DMS 273 (cell line): ENCODE measurements at regions not wholly inside any gene's neighbourhood (a gene's known extent, or its start where the extent isn't known, plus 50 kb on each side); places are given as distances from the start of the nearest gene placed in this dataset.

ENCODE experiments used
- DNase-seq: peaks from one replicate; lab custom pipeline; 2025; ENCODE audit not compliant: unreplicated experiment; lab: John Stamatoyannopoulos, UW

GRCh38 chr12:107318806-107319532, 225.6 kb upstream of the CRY1 start:
- DNase-seq: peak; percentile 64

GRCh38 chr12:107319533-107320032, 226.2 kb upstream of the CRY1 start:
- peak; percentile 68 for DNase-seq

- DNase-seq: peak; percentile 83
Observed at GRCh38 chr12:107320033-107320928, 226.9 kb upstream of the CRY1 start.

GRCh38 chr12:107320929-107321631, 227.7 kb upstream of the CRY1 start:
- DNase-seq: peak; percentile 60

- DNase-seq: no peak
Observed at GRCh38 chr12:107322063-107322462, 228.7 kb upstream of the CRY1 start.

GRCh38 chr12:107325075-107325608, 231.8 kb upstream of the CRY1 start:
- no peak for DNase-seq

GRCh38 chr12:107326237-107326636, 232.9 kb upstream of the CRY1 start:
- no peak for DNase-seq

- DNase-seq: no peak
Observed at GRCh38 chr12:107327651-107328182, 234.4 kb upstream of the CRY1 start.

GRCh38 chr12:107328442-107329133, 235.2 kb upstream of the CRY1 start:
- no peak for DNase-seq

- DNase-seq: no peak
Observed at GRCh38 chr12:107329569-107330324, 236.4 kb upstream of the CRY1 start.

GRCh38 chr12:107330831-107331431, 237.6 kb upstream of the CRY1 start:
- no peak for DNase-seq

- no peak for DNase-seq
Observed at GRCh38 chr12:107331471-107331870, 238.1 kb upstream of the CRY1 start.

- no peak for DNase-seq
Observed at GRCh38 chr12:107331912-107332311, 238.6 kb upstream of the CRY1 start.

- DNase-seq: no peak
Observed at GRCh38 chr12:107332743-107333142, 239.4 kb upstream of the CRY1 start.

- DNase-seq: no peak
Observed at GRCh38 chr12:107335802-107336570, 242.6 kb upstream of the CRY1 start.

- DNase-seq: no peak
Observed at GRCh38 chr12:107336695-107337094, 243.3 kb upstream of the CRY1 start.

- no peak for DNase-seq
Observed at GRCh38 chr12:107337346-107338095, 244.2 kb upstream of the CRY1 start.

GRCh38 chr12:107339487-107339886, 246.1 kb upstream of the CRY1 start:
- peak; percentile 27 for DNase-seq
